Central memory CD4-positive, alpha-beta T cell (primary cell): ENCODE measurements at regions not wholly inside any gene's neighbourhood (a gene's known extent, or its start where the extent isn't known, plus 50 kb on each side); places are given as distances from the start of the nearest gene placed in this dataset.

Experiments used
- DNase-seq: peaks from one replicate; pipeline ENCODE4 v3.0.0; 2022

DNA sequence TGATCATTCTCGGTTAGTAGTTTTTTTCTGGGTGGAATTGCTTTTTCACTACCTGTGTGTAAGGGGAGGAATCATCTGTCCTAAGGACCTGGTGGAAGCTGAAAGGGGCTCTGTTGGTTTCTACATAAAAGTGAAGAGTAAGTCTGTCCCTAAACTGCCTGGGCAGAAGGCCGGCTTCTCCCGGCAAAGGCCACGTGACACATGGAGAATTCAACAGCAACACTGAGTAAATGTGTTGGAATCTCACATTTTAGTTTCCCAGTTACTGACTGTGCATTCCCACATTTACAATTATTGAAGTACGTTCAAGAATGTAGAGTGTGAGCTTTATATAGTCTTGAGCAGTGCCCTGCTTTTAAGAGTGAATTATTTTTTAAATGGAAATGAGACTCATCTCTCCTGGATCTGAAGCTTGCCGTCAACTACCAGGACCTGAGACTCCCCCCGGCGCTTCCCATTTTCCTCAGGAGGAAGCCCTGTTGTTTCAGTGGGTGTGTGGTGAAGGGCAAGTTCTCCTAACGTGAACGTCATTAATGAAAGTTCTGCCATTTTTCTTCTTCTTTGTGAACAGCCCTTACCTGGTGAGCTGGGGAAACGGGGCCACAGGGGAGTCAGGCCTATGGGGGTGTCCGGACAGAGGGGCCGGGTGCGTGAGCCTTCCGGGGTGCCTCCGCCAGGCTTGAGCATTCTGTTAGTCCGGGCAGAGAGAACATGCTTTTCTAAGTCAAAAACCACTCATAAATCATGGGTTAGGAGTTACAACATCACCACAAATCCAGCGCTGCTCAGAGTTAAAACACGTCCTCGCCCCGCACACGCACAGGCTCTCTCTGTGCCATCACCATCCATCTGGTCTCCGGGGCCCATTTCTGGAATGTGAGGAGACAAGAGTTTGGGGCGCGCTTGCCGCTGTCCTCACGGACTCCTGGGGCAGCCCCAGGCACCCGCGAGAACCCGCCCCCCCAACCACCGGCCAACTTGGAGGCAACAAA is 56.6 kb upstream of the SMOC2 start:
- no peak for DNase-seq

DNA sequence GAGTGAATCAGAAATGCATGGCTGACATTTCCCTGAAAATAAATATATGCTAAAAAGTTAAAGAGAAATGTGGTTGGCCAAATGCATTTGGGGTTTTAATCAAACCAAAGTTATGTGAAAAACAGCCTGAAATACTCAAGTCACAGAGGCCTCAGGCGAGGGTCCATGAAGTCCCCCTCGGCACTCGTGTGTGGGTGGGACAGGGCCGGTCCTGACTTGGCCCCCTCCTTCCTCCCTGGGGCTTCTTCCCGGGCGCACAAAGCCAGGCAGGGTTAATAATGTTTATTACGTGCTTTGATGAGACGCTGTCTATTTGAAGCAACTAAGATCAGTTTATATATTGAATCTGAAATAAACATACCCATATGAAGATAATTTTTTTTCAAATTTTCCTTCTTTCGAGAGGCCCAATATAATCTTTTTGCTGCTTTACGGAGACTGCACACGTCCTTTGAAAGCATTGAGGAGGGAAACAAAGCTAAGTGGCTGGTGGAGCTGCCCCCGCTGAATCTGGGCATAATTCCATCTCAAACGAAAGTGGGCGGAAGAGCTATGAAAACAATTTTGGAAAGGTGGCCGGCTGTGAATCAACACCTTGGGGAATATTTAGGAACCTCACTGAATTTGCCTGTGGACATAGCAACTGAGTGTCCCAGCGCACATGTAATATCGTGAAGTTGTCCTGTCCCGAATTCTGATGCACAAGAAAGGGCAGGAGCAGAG is 55.8 kb upstream of the SMOC2 start:
- no peak for DNase-seq

DNA sequence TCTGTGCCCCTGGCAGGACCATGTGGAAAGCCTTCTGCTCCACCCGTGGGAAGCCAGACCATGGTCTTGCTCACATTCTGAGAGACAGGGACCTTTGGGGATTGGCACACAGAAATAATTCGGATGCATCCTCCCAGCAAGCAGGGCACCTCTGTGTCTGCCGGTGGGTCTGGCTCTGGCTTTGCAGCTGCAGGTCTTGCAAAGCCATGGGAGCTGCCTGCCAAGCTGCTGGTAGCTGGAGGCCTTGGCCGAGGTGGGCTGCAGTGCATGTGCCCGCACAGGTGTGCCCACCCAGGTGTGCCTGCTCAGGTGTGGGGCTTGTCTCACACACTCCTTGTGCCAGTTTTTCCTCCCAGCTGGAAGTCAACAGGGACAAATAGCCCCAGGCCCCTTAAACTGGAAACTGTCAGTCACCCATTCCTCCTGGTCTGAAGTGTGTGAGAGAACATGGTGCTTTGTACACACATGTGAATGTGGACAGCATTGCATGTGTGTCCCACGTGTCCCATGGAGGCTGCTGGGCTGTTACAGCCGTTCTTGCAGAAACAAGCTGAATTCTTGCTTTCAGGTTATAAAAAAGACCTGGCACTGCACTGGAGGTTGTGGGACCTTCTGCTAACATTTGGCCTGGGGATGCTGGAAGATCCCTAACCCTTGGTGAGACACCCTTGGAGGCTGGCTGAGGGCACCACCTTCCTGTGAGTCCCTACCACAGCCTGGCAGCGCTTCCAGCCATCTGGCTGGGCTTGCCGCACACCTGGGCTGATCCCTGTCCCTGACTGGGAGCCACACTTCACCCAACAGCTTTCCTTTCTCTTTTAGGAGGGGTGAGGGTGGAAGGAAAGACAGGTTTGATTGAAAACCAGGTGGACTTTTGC is 54.9 kb upstream of the SMOC2 start:
- DNase-seq = no peak

DNA sequence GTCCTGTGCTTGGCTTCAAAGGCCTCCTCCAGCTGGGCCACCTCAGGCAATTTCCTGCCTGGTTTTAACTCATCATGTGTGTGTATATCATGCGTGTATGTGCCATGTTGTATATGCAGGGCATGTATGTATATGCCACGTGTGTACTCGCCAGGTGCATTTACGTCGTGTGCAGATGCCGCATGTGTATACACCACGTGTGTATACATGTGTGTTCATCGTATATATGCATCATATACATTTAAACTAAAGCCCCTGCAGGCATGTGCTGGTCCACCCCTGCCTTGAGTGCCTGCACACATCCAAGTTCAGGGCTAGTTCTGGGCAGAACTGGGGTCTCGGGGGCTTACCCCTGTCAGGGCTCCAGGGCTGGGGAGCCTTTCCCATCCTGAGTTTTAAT is 54.0 kb upstream of the SMOC2 start:
- DNase-seq = no peak

DNA sequence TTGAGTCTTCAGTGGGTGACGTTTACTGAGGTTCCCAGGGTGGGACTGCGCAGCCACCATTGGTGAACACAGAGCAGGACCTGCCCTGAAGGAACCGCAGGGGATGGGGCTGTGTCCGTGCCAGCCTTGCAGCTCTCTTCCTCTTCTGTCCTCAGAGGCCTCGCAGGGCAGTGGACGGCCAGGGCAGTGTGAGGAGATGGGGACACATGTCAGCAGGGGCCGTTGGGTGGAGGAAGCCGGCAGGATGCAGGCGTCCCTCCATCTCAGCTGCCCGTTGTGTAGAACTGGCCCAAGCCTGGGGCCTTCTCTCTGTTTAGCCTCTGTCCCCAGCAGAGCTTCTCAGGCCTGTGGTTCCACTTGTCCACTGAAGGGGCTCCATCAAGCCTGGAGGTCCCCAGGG is 53.6 kb upstream of the SMOC2 start:
- DNase-seq = no peak

DNA sequence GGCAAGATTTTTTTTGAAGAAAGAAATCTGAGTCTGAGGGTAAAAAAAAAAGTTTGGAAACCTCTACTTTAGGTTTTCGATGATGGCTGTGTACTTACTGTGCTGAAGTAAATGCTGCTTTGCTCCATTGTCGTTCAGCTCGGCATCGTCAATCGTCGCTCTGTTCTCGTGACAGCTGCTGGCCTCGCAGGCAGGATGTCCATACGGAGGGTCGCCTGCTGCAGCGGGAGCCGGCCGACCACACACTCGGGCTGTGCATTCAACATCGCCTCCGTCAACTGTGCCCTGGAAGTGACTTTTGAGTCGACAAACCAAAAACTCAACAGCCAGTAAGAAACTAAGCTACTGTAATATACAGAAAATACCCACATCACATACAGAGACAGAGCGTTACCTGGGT is 53.1 kb upstream of the SMOC2 start:
- no peak for DNase-seq

DNA sequence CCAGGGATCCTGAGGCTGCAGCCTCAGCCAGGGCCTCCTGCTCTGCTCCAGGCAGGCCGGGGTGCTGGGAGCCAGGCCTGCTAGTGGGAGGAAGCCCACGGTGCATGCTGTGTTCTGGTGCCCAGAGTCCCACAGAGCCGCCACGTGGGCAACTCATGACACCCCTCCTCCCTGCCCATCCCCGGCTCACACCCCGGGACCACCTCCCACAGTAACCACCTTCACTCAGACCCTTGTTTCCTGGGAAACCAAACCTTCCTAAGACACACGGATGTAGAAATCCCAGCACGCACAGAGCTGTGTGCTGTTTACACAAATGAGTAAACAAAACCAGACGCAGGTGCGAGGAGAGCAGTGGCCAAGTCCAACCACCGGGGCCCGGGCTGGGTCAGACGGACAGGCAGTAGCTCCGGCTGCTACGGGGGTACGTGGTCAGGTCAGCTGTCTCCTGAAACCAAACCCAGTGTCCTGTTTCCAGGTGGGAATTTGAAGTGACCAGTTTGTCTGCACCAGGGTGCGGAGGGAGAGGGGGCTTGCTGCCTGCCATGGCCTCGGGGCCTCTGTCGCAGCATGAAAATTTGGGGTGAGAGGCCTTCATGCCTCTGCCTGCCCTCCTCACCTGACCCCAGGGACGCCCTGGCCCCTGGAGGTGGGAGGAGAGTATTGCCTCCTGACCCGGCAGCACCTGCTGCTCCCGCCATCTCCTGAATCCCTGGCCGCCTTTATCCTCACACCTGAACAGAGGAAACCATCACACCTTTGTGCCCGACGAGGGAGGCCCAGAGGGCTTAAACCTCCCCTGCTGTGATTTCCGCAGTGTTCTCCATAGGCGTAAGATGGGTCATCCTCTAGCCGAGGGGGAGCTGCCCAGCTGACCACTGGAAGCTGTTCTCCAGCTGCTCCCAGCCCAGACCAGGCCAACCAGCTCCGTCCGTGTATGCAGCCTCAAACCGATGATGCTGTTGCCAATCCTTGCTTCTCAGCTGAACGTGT is 52.0 kb upstream of the SMOC2 start:
- no peak for DNase-seq

DNA sequence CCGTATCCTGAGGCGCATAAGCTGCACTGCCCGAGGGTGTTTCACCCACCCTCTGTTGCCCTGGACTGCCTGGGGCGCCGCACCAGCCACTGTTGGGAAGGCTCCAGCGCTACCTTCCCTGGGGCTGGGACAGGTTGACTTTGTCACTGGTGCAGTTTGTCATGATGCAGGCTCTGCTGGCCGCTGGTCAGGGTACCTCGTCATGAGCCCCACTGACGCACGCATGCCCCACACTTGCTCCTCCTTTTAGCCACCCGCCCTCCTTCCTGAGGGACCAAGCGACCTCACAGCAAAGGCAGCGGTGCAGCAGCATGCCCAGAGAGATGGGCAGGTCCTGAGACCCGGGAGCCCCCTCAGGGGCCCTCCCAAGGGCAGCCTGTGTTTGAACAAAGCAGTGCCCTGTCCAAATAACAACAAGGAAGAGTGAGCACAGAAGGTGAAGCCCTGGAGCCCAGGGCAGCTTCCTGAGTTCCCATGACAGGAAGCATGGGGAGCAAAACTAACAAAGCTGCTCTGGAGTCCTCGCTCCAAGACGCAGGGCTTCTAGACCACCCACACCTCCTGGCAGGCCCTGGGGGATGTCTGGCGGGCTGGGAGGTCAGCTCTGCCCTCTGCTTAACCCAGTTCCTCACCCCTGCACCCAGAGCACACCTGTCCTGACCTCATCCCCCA is 50.1 kb upstream of the SMOC2 start:
- DNase-seq = no peak
